IMR-90 (cell line): ENCODE measurements at regions not wholly inside any gene's neighbourhood (a gene's known extent, or its start where the extent isn't known, plus 50 kb on each side); places are given as distances from the start of the nearest gene placed in this dataset.

ENCODE experiments used
- ATAC-seq: fragments of 200-7000 bp; cut with Tn5 transposase; 2 replicates; pipeline ENCODE4 v1.9.1; 2020; ENCODE audit warnings: low read depth, mild to moderate bottlenecking, moderate library complexity
- BruUV-seq: library from RNA; stranded (reverse); fragments of 400-500 nt; replicated peaks from 2 replicates; lab custom pipeline; 2021; lab: Mats Ljungman, UMichigan
- CTCF ChIA-PET: fragments of 300-600 bp; formaldehyde crosslinking; extraction: SDS; loops from one replicate; lab custom pipeline; 2021; ENCODE audit warnings: antibody characterized with exemption; lab: Yijun Ruan, JAX
- POLR2A ChIA-PET: fragments of 300-600 bp; sonication (Branson Sonifier 250); formaldehyde crosslinking; loops from one replicate; lab custom pipeline; 2022; ENCODE audit warnings: antibody characterized with exemption; ENCODE audit not compliant: unreplicated experiment; lab: Charles Lee
- DNase-seq: peaks from one replicate; pipeline ENCODE4 v3.0.0; 2013
- H2AFZ ChIP-seq: replicated peaks from 2 replicates; pipeline ENCODE3; 2013; ENCODE audit warnings: low read length, mild to moderate bottlenecking; ENCODE audit not compliant: poor library complexity
- H2AK5ac ChIP-seq: 2 replicates; pipeline ENCODE4 v1.6.1; 2013; ENCODE audit warnings: low read depth, low read length, inconsistent platforms
- H2AK9ac ChIP-seq: replicated peaks from 2 replicates; pipeline ENCODE3; 2013; ENCODE audit warnings: mild to moderate bottlenecking, low read depth, low read length, moderate library complexity; ENCODE audit not compliant: poor library complexity
- H2BK120ac ChIP-seq: 2 replicates; pipeline ENCODE4 v1.6.1; 2013; ENCODE audit warnings: low read depth, low read length, inconsistent platforms
- H2BK15ac ChIP-seq: 3 replicates; pipeline ENCODE4 v1.6.1; 2013; ENCODE audit warnings: low read depth, low read length, inconsistent platforms
- H2BK20ac ChIP-seq: 2 replicates; pipeline ENCODE4 v1.6.1; 2013; ENCODE audit warnings: low read depth, mild to moderate bottlenecking, inconsistent platforms, low read length, moderate library complexity
- H2BK5ac ChIP-seq: 2 replicates; pipeline ENCODE4 v1.6.1; 2013; ENCODE audit warnings: mild to moderate bottlenecking, low read depth, low read length, inconsistent platforms; ENCODE audit not compliant: poor library complexity, severe bottlenecking
- H3K14ac ChIP-seq: replicated peaks from 2 replicates; pipeline ENCODE4 v1.6.1; 2013; ENCODE audit warnings: low read depth, low read length, inconsistent platforms
- H3K18ac ChIP-seq: 2 replicates; pipeline ENCODE4 v1.6.1; 2013; ENCODE audit warnings: low read depth, low read length, control low read depth
- H3K23ac ChIP-seq: 2 replicates; pipeline ENCODE4 v1.6.1; 2013; ENCODE audit warnings: low read depth, low read length, inconsistent platforms
- H3K27ac ChIP-seq: 2 replicates; pipeline ENCODE4 v1.5.1; 2013; ENCODE audit warnings: mild to moderate bottlenecking, control low read depth, low read length; ENCODE audit not compliant: insufficient read depth
- H3K27me3 ChIP-seq: 2 replicates; pipeline ENCODE4 v1.6.1; 2013; ENCODE audit warnings: low read length; ENCODE audit not compliant: control insufficient read depth, insufficient read depth
- H3K36me3 ChIP-seq: 2 replicates; pipeline ENCODE4 v1.6.1; 2013; ENCODE audit warnings: low read length, mixed read lengths; ENCODE audit not compliant: control insufficient read depth, insufficient read depth
- H3K4ac ChIP-seq: 2 replicates; pipeline ENCODE4 v1.6.1; 2013; ENCODE audit warnings: low read depth, low read length, inconsistent platforms
- H3K4me1 ChIP-seq: 2 replicates; pipeline ENCODE4 v1.6.1; 2013; ENCODE audit warnings: low read length, mixed read lengths; ENCODE audit not compliant: control insufficient read depth, insufficient read depth
- H3K4me2 ChIP-seq: 2 replicates; pipeline ENCODE4 v1.6.1; 2013; ENCODE audit warnings: low read depth, mild to moderate bottlenecking, control low read depth, low read length, moderate library complexity
- H3K4me3 ChIP-seq: 2 replicates; pipeline ENCODE4 v1.5.1; 2013; ENCODE audit warnings: low read depth, mild to moderate bottlenecking, control low read depth, low read length, moderate library complexity; ENCODE audit not compliant: insufficient read depth
- H3K56ac ChIP-seq: 2 replicates; pipeline ENCODE4 v1.6.1; 2013; ENCODE audit warnings: low read length, inconsistent platforms; ENCODE audit not compliant: insufficient read depth; ENCODE audit errors: extremely low read depth
- H3K79me1 ChIP-seq, 2 experiments: 2 replicates each; pipeline ENCODE4 v1.6.1; 2013; ENCODE audit warnings: low read length in 2 of 2, inconsistent platforms in 1 of 2, low read depth in 1 of 2
- H3K9ac ChIP-seq: 2 replicates; pipeline ENCODE4 v1.6.1; 2013; ENCODE audit warnings: low read depth, low read length, control low read depth
- H3K9me1 ChIP-seq: 2 replicates; pipeline ENCODE4 v1.6.1; 2013; ENCODE audit warnings: low read length, inconsistent platforms; ENCODE audit not compliant: insufficient read depth
- H3K9me3 ChIP-seq: 2 replicates; pipeline ENCODE4 v1.6.1; 2013; ENCODE audit warnings: low read length; ENCODE audit not compliant: control insufficient read depth, insufficient read depth
- H4K20me1 ChIP-seq: 2 replicates; pipeline ENCODE4 v1.6.1; 2013; ENCODE audit warnings: low read length, inconsistent platforms; ENCODE audit not compliant: insufficient read depth
- H4K5ac ChIP-seq: 2 replicates; pipeline ENCODE4 v1.6.1; 2013; ENCODE audit warnings: mild to moderate bottlenecking, low read depth, low read length, control low read depth
- H4K8ac ChIP-seq, 2 experiments: 2 replicates each; pipeline ENCODE4 v1.6.1; 2013; ENCODE audit warnings: low read depth in 2 of 2, low read length in 2 of 2, control low read depth in 1 of 2, inconsistent platforms in 1 of 2
- H4K91ac ChIP-seq: 2 replicates; pipeline ENCODE4 v1.6.1; 2013; ENCODE audit warnings: low read depth, low read length, inconsistent platforms; ENCODE audit not compliant: insufficient read depth
- CTCF ChIP-seq: conservative IDR thresholded peaks from 2 replicates; pipeline ENCODE4 v1.5.1; 2012; ENCODE audit warnings: mild to moderate bottlenecking, low read depth, low read length, improper control_type of control experiment
- ELK1 ChIP-seq: fragments of 150-350 bp; IDR thresholded peaks from 2 replicates; pipeline ENCODE4 v1.6.1; 2016; ENCODE audit warnings: low read depth, mild to moderate bottlenecking, low read length, moderate library complexity, borderline replicate concordance
- FOS ChIP-seq: fragments of 150-350 bp; IDR thresholded peaks from 2 replicates; pipeline ENCODE4 v1.6.1; 2016; ENCODE audit warnings: low read depth, low read length
- MXI1 ChIP-seq: IDR thresholded peaks from 2 replicates; pipeline ENCODE4 v1.6.1; 2012; ENCODE audit warnings: low read depth, mild to moderate bottlenecking, low read length, moderate library complexity, borderline replicate concordance
- RAD21 ChIP-seq: IDR thresholded peaks from 2 replicates; pipeline ENCODE4 v1.6.1; 2012; ENCODE audit warnings: low read length, improper control_type of control experiment
- RCOR1 ChIP-seq: IDR thresholded peaks from 2 replicates; pipeline ENCODE4 v1.6.1; 2012; ENCODE audit warnings: mild to moderate bottlenecking, low read length, improper control_type of control experiment; ENCODE audit not compliant: insufficient replicate concordance
- RFX5 ChIP-seq: IDR thresholded peaks from 2 replicates; pipeline ENCODE4 v1.8.0; 2012; ENCODE audit warnings: low read depth, mild to moderate bottlenecking, low read length, moderate library complexity
- SMC3 ChIP-seq: fragments of 150-350 bp; IDR thresholded peaks from 2 replicates; pipeline ENCODE4 v1.6.1; 2016; ENCODE audit warnings: low read depth, mild to moderate bottlenecking, antibody characterized with exemption, low read length, moderate library complexity
- WGBS, 2 experiments: methylation state at CpG; one replicate each; pipeline versions ENCODE4 v1.1.5 to v1.1.7; 2013; ENCODE audit warnings: missing lambda C conversion rate in 2 of 2; ENCODE audit not compliant: insufficient read length in 1 of 2; ENCODE audit errors: extremely low coverage in 2 of 2; 5-methylcytosine and 5-hydroxymethylcytosine counted together
- dilution Hi-C: fragments of 300-500 bp; cut with HindIII; formaldehyde crosslinking; loops from one replicate; pipeline ENCODE4 v1.14.3; 2018; ENCODE audit warnings: low sequenced_read_pairs; ENCODE audit not compliant: unreplicated experiment
- in situ Hi-C: fragments of 300-500 bp; cut with MboI; formaldehyde crosslinking; loops from 3 replicates; pipeline ENCODE4 v1.14.3; 2019; ENCODE audit warnings: low sequenced_read_pairs, inconsistent platforms, mixed read lengths
- intact Hi-C: fragments of 100-400 bp; cut with micrococcal nuclease; formaldehyde crosslinking; loops from 2 replicates; pipeline ENCODE4 v1.10.0; 2022

GRCh38 chr2:8090748-8091700 lies 590.8 kb upstream of the ID2 start (continued):
- no peak for TF ChIP-seq CTCF
- no peak for TF ChIP-seq MXI1
- 0 out of 2 replicates have a peak, but pooled peaks have one; percentile 3 for TF ChIP-seq RAD21

- Histone ChIP-seq H3K9me1 (peaks cover 4% of the 10 kb centered on the region), H3K36me3 (no peaks in the 10 kb centered on the region), H3K4ac (no peak overlapping the region), H2AFZ (no peak overlapping the region), H3K23ac (no peak overlapping the region), H3K14ac (no peak overlapping the region), H3K18ac (no peak overlapping the region), H3K9ac (no peak overlapping the region), H3K79me1 (no peaks in the 10 kb centered on the region), H2BK120ac (no peak overlapping the region), H2BK15ac (no peak overlapping the region), H3K56ac (no peak overlapping the region), H3K4me3 (no peak overlapping the region), H2AK9ac (no peak overlapping the region), H2BK5ac (no peak overlapping the region), H3K27ac (no peak overlapping the region), H3K4me1 (peaks cover 10% of the 10 kb centered on the region), H3K9me3 (no peaks in the 10 kb centered on the region), H4K20me1 (no peaks in the 10 kb centered on the region), H4K91ac (no peak overlapping the region), H2BK20ac (no peak overlapping the region), H2AK5ac (no peak overlapping the region), H3K27me3 (no peaks in the 10 kb centered on the region), H4K5ac (no peak overlapping the region), H4K8ac (no peak overlapping the region), H3K4me2 (no peak overlapping the region)
- intact Hi-C loops = no loop called here
- ChIA-PET CTCF (no interaction called here), POLR2A (no interaction called here)
- ATAC-seq (no peak), DNase-seq (no peak)
- in situ Hi-C loops = no loop called here
- dilution Hi-C loops = no loop called here
- no TSS peak for BruUV-seq
- no CpG with 5 or more reads among the region's 18 CpGs for WGBS, 2 experiments
- TF ChIP-seq FOS = no peak
- no peak for TF ChIP-seq ELK1
- no peak for TF ChIP-seq RCOR1
- TF ChIP-seq RFX5 = no peak
- no peak for TF ChIP-seq MXI1
- TF ChIP-seq CTCF = no peak
- no peak for TF ChIP-seq SMC3
These were observed 587.3 kb upstream of the ID2 start for GRCh38 chr2:8094526-8094925.
